ENCODE measurements at regions not wholly inside any gene's neighbourhood (a gene's known extent, or its start where the extent isn't known, plus 50 kb on each side); places are given as distances from the start of the nearest gene placed in this dataset.

- Histone ChIP-seq H3K9me2 (no peaks in the 10 kb centered on the region), H3K4me1 (ENCODE audit: control insufficient read depth in 1 of 2, insufficient read depth in 2 of 2, low read depth in 1 of 2, low read length in 1 of 2) (peaks cover 0 to 22% of the 10 kb centered on the region in 2 experiments; a peak in 2 of 4 replicates), H4K20me1 (ENCODE audit: insufficient read depth) (no peaks in the 10 kb centered on the region), H3K36me3 (replicated peaks in 1 of 2; ENCODE audit: control insufficient read depth in 1 of 2, insufficient read depth in 2 of 2, low read length in 1 of 2) (no peaks in the 10 kb centered on the region), H3K4me3 (ENCODE audit: low read depth in 2 of 2, low read length in 1 of 2) (no peak overlapping the region), H3K79me2 (ENCODE audit: insufficient read depth) (peaks cover 3% of the 10 kb centered on the region; the same call in 1 of the 2 replicates), H3K27ac (ENCODE audit: low read depth in 2 of 2, low read length in 1 of 2) (no peak overlapping the region), H3F3A (replicated peaks; ENCODE audit: insufficient read depth) (no peaks in the 10 kb centered on the region), H3K4me2 (no peak overlapping the region), H3K9ac (no peak overlapping the region), H3K9me3 (no peaks in the 10 kb centered on the region), H2AFZ (ENCODE audit: low read depth) (no peak overlapping the region), H3K27me3 (ENCODE audit: insufficient read depth) (no peaks in the 10 kb centered on the region)
- WGBS (ENCODE audit: low lambda C conversion rate): 88% methylated on average over 6 of the region's 7 CpGs
- ChIA-PET POLR2A (no interaction called here), CTCF (interaction anchor here (0.7 to 1.3 kb wide), 2 partner anchors 8 to 35 kb away, joined by 3 read pairs; no protein-coding TSS in a partner anchor)
- DNase-seq: no peak
- TF ChIP-seq FOXJ3 (CRISPR knock-in tag; IDR thresholded peaks at IDR 0.05) (no peak), SIN3A (IDR thresholded peaks at IDR 0.05; ENCODE audit: borderline replicate concordance, low read depth, low read length) (no peak), FOXM1 (IDR thresholded peaks at IDR 0.05; ENCODE audit: low read depth) (no peak), REST (IDR thresholded peaks at IDR 0.05; ENCODE audit: low read depth, low read length) (no peak), RCOR1 (IDR thresholded peaks at IDR 0.05; ENCODE audit: low read length) (no peak), RXRA (IDR thresholded peaks at IDR 0.05; ENCODE audit: borderline replicate concordance, low read depth) (no peak), POLR2AphosphoS5 (IDR thresholded peaks at IDR 0.05; ENCODE audit: low read depth, low read length) (no peak)
Observed at GRCh38 chr2:134153294-134153880, 100.5 kb upstream of the MGAT5 start.

GRCh38 chr2:134154246-134154645 is 99.6 kb upstream of the MGAT5 start:
- no peaks in the 10 kb centered on the region for H3K27me3 ChIP-seq (ENCODE audit: insufficient read depth)
- no peak overlapping the region for H3K27ac ChIP-seq (ENCODE audit: low read depth in 2 of 2, low read length in 1 of 2)
- H3K4me3 ChIP-seq (ENCODE audit: low read depth in 2 of 2, low read length in 1 of 2): no peak overlapping the region
- peaks cover 0 to 22% of the 10 kb centered on the region in 2 experiments; a peak in 1 of 4 replicates for H3K4me1 ChIP-seq (ENCODE audit: control insufficient read depth in 1 of 2, insufficient read depth in 2 of 2, low read depth in 1 of 2, low read length in 1 of 2)
- POLR2A ChIA-PET: no interaction called here
- no peaks in the 10 kb centered on the region for H3K36me3 ChIP-seq (replicated peaks in 1 of 2; ENCODE audit: control insufficient read depth in 1 of 2, insufficient read depth in 2 of 2, low read length in 1 of 2)
- no peak overlapping the region for H2AFZ ChIP-seq (ENCODE audit: low read depth)
- H4K20me1 ChIP-seq (ENCODE audit: insufficient read depth): no peaks in the 10 kb centered on the region
- H3K9me3 ChIP-seq: no peaks in the 10 kb centered on the region
- no peak overlapping the region for H3K9ac ChIP-seq
- H3K79me2 ChIP-seq (ENCODE audit: insufficient read depth): peaks cover 3% of the 10 kb centered on the region; the same call in 1 of the 2 replicates
- whole genome bisulfite sequencing (ENCODE audit: low lambda C conversion rate): 91% methylated on average over 7 of the region's 7 CpGs
- H3F3A ChIP-seq (replicated peaks; ENCODE audit: insufficient read depth): no peaks in the 10 kb centered on the region
- DNase-seq: no peak
- no peaks in the 10 kb centered on the region for H3K9me2 ChIP-seq
- CTCF ChIA-PET: interaction anchor here (1.3 to 2.1 kb wide), 2 partner anchors 35 to 91 kb away, joined by 3 to 6 read pairs; no protein-coding TSS in a partner anchor
- no peak overlapping the region for H3K4me2 ChIP-seq
- TF ChIP-seq CTCF (IDR thresholded peaks at IDR 0.05) (no peak), YY1 (IDR thresholded peaks at IDR 0.05; ENCODE audit: low read depth) (no peak), JUND (IDR thresholded peaks at IDR 0.05) (no peak), MEF2A (IDR thresholded peaks at IDR 0.05; ENCODE audit: borderline replicate concordance, low read depth) (no peak), SIN3A (IDR thresholded peaks at IDR 0.05; ENCODE audit: borderline replicate concordance, low read depth, low read length) (no peak), POLR2AphosphoS5 (IDR thresholded peaks at IDR 0.05; ENCODE audit: low read depth, low read length) (no peak), TAF1 (IDR thresholded peaks at IDR 0.05; ENCODE audit: borderline replicate concordance, low read depth, low read length) (no peak), USF2 (IDR thresholded peaks at IDR 0.05; ENCODE audit: borderline replicate concordance, low read depth, low read length) (no peak), GABPA (IDR thresholded peaks at IDR 0.05; ENCODE audit: low read depth) (no peak), EP300 (IDR thresholded peaks at IDR 0.05; ENCODE audit: borderline replicate concordance in 1 of 2, low read depth in 1 of 2, low read length in 1 of 2) (no peak), EZH2phosphoT487 (IDR thresholded peaks at IDR 0.05; ENCODE audit: borderline replicate concordance, low read depth) (no peak), FOSL2 (IDR thresholded peaks at IDR 0.05; ENCODE audit: borderline replicate concordance, low read depth) (no peak), RFX5 (IDR thresholded peaks at IDR 0.05; ENCODE audit: low read length) (no peak), ELF1 (IDR thresholded peaks at IDR 0.05) (no peak), ZBTB33 (IDR thresholded peaks at IDR 0.05; ENCODE audit: borderline replicate concordance, low read depth) (no peak)
